Neural cell (in vitro differentiated cells): ENCODE measurements at regions not wholly inside any gene's neighbourhood (a gene's known extent, or its start where the extent isn't known, plus 50 kb on each side); places are given as distances from the start of the nearest gene placed in this dataset.
"Not testable (repeated sequence)": the region's sequence is repeated elsewhere in the genome, so short reads cannot be mapped to it uniquely, and the experiment has no call there.

Experiments
- H2AFZ ChIP-seq: fragments of 200-600, 300-800 bp; sonication (generic), shearing (Covaris generic); 2 replicates; pipeline ENCODE4 v1.6.0; 2014; ENCODE audit warnings: low read depth, mild to moderate bottlenecking, antibody characterized with exemption, low read length, moderate library complexity
- H3F3A ChIP-seq: fragments of 200-600 bp; shearing (Covaris generic); 2 replicates; pipeline ENCODE4 v1.6.1; 2016; ENCODE audit warnings: mild to moderate bottlenecking, moderate library complexity, mixed read lengths, antibody characterized with exemption, low read length; ENCODE audit not compliant: insufficient read depth, poor library complexity, severe bottlenecking
- H3K27ac ChIP-seq: fragments of 200-600, 300-800 bp; sonication (generic), shearing (Covaris generic); 2 replicates; pipeline ENCODE4 v1.5.1; 2014; ENCODE audit warnings: mild to moderate bottlenecking, low read length, moderate library complexity
- H3K27me3 ChIP-seq: fragments of 300-800, 200-600 bp; sonication (generic), shearing (Covaris generic); 2 replicates; pipeline ENCODE4 v1.6.0; 2014; ENCODE audit warnings: mild to moderate bottlenecking, low read depth, low read length, moderate library complexity; ENCODE audit not compliant: insufficient read depth
- H3K36me3 ChIP-seq: fragments of 300-800, 200-600 bp; sonication (generic), shearing (Covaris generic); 2 replicates; pipeline ENCODE4 v1.5.1; 2014; ENCODE audit warnings: mild to moderate bottlenecking, antibody characterized with exemption, low read length, moderate library complexity; ENCODE audit not compliant: insufficient read depth
- H3K4me2 ChIP-seq: fragments of 300-800, 200-600 bp; sonication (generic), shearing (Covaris generic); 2 replicates; pipeline ENCODE4 v1.6.0; 2014; ENCODE audit warnings: mild to moderate bottlenecking, low read length
- H3K4me3 ChIP-seq: fragments of 300-800, 200-600 bp; sonication (generic), shearing (Covaris generic); 2 replicates; pipeline ENCODE4 v1.5.1; 2014; ENCODE audit warnings: mild to moderate bottlenecking, low read length, moderate library complexity
- H3K79me2 ChIP-seq: fragments of 200-600 bp; shearing (Covaris generic); replicated peaks from 2 replicates; pipeline ENCODE4 v1.6.0; 2014; ENCODE audit warnings: mild to moderate bottlenecking, low read length, moderate library complexity; ENCODE audit not compliant: insufficient read depth
- H3K9ac ChIP-seq: fragments of 300-800, 200-600 bp; sonication (generic), shearing (Covaris generic); 2 replicates; pipeline ENCODE4 v1.6.1; 2016; ENCODE audit warnings: mild to moderate bottlenecking, low read length, mixed read lengths
- H3K9me2 ChIP-seq: fragments of 200-600 bp; shearing (Covaris generic); 2 replicates; pipeline ENCODE4 v1.6.1; 2016; ENCODE audit warnings: mild to moderate bottlenecking, low read length, mixed read lengths; ENCODE audit not compliant: insufficient read depth
- H3K9me3 ChIP-seq: fragments of 200-600, 300-800 bp; sonication (generic), shearing (Covaris generic); 2 replicates; pipeline ENCODE4 v1.6.1; 2016; ENCODE audit warnings: mild to moderate bottlenecking, mixed run types, low read length, moderate library complexity, mixed read lengths
- H4K20me1 ChIP-seq: fragments of 200-600 bp; shearing (Covaris generic); 2 replicates; pipeline ENCODE4 v1.6.1; 2016; ENCODE audit warnings: mild to moderate bottlenecking, mixed run types; ENCODE audit not compliant: insufficient read depth
- CTCF ChIP-seq: fragments of 450-650 bp; IDR thresholded peaks from 2 replicates; pipeline ENCODE4 v1.5.1; 2014; ENCODE audit warnings: antibody characterized with exemption, mild to moderate bottlenecking, moderate library complexity; ENCODE audit not compliant: poor library complexity, severe bottlenecking
- EP300 ChIP-seq: fragments of 450-650 bp; conservative IDR thresholded peaks from 2 replicates; pipeline ENCODE4 v1.6.1; 2014; ENCODE audit warnings: antibody characterized with exemption, mild to moderate bottlenecking, moderate library complexity; ENCODE audit not compliant: poor library complexity, severe bottlenecking
- EZH2 ChIP-seq: fragments of 200-600, 300-800 bp; shearing (Covaris generic), sonication (generic); IDR thresholded peaks from 2 replicates; pipeline ENCODE4 v1.6.1; 2014; ENCODE audit warnings: antibody characterized with exemption, low read length, borderline replicate concordance, mild to moderate bottlenecking; ENCODE audit not compliant: insufficient read depth, poor library complexity, severe bottlenecking
- MXI1 ChIP-seq: fragments of 450-650 bp; conservative IDR thresholded peaks from 2 replicates; pipeline ENCODE4 v1.6.1; 2014; ENCODE audit warnings: antibody characterized with exemption, mild to moderate bottlenecking; ENCODE audit not compliant: poor library complexity, severe bottlenecking
- POLR2AphosphoS5 ChIP-seq: IDR thresholded peaks from 2 replicates; pipeline ENCODE4 v1.6.1; 2012
- RAD21 ChIP-seq: fragments of 450-650 bp; conservative IDR thresholded peaks from 2 replicates; pipeline ENCODE4 v1.6.1; 2014; ENCODE audit warnings: antibody characterized with exemption, mild to moderate bottlenecking, moderate library complexity
- REST ChIP-seq: IDR thresholded peaks from 2 replicates; pipeline ENCODE4 v1.6.1; 2012; ENCODE audit warnings: borderline replicate concordance
- SMC3 ChIP-seq: fragments of 450-650 bp; conservative IDR thresholded peaks from 2 replicates; pipeline ENCODE4 v1.6.1; 2014; ENCODE audit warnings: antibody characterized with exemption, mild to moderate bottlenecking, moderate library complexity; ENCODE audit not compliant: poor library complexity
- TAF1 ChIP-seq: IDR thresholded peaks from 2 replicates; pipeline ENCODE4 v1.6.1; 2012; ENCODE audit warnings: low read depth

- H3K9me2 ChIP-seq, result no peaks in the 10 kb centered on the region
- no peak overlapping the region for H3K4me2 ChIP-seq
- no peaks in the 10 kb centered on the region for H3K36me3 ChIP-seq
- TF ChIP-seq REST (no peak), SMC3 (no peak), EZH2 (no peak), EP300 (no peak), RAD21 (no peak), CTCF (no peak), TAF1 (no peak), POLR2AphosphoS5 (no peak), MXI1 (no peak)
- H3K9me3 ChIP-seq, result no peaks in the 10 kb centered on the region
- H3K79me2 ChIP-seq, result no peaks in the 10 kb centered on the region
- H3K27ac ChIP-seq, result no peak overlapping the region
- H3K27me3 ChIP-seq, result no peaks in the 10 kb centered on the region
- no peaks in the 10 kb centered on the region for H4K20me1 ChIP-seq
- H3F3A ChIP-seq, result no peaks in the 10 kb centered on the region
- H3K4me3 ChIP-seq, result no peak overlapping the region
- H3K9ac ChIP-seq, result no peak overlapping the region
- no peak overlapping the region for H2AFZ ChIP-seq
These were observed 54.7 kb upstream of the ARHGEF7 start for GRCh38 chr13:111060237-111060919.

- Histone ChIP-seq H4K20me1 (no peaks in the 10 kb centered on the region), H3K4me3 (no peak overlapping the region), H3K27ac (no peak overlapping the region), H3K9me2 (no peaks in the 10 kb centered on the region), H2AFZ (no peak overlapping the region), H3K4me2 (no peak overlapping the region), H3K36me3 (no peaks in the 10 kb centered on the region), H3F3A (no peaks in the 10 kb centered on the region), H3K79me2 (no peaks in the 10 kb centered on the region), H3K9ac (no peak overlapping the region), H3K27me3 (no peaks in the 10 kb centered on the region), H3K9me3 (no peaks in the 10 kb centered on the region)
- TF ChIP-seq CTCF (no peak), POLR2AphosphoS5 (no peak), MXI1 (no peak), REST (no peak), SMC3 (no peak), EZH2 (no peak), RAD21 (no peak), EP300 (no peak), TAF1 (no peak)
These were observed 56.2 kb upstream of the ARHGEF7 start for GRCh38 chr13:111058796-111059506.

GRCh38 chr13:111058339-111058738 lies 56.8 kb upstream of the ARHGEF7 start:
- not testable (repeated sequence) for H3K36me3 ChIP-seq, H3K79me2 ChIP-seq, H4K20me1 ChIP-seq, H3K4me3 ChIP-seq, H3F3A ChIP-seq, H3K9ac ChIP-seq, H3K9me3 ChIP-seq, H3K27me3 ChIP-seq, H3K9me2 ChIP-seq, H2AFZ ChIP-seq, H3K4me2 ChIP-seq, H3K27ac ChIP-seq
